MM.1S (cell line): ENCODE measurements at regions not wholly inside any gene's neighbourhood (a gene's known extent, or its start where the extent isn't known, plus 50 kb on each side); places are given as distances from the start of the nearest gene placed in this dataset.

Source experiments
- DNase-seq: peaks from one replicate; pipeline ENCODE4 v3.0.0-alpha.2; 2015
- H2AFZ ChIP-seq: fragments of 300-600 bp; sonication (generic); 2 replicates; pipeline ENCODE4 v1.6.0; 2016; ENCODE audit warnings: antibody characterized with exemption, low read length
- H3F3A ChIP-seq: fragments of 300-600 bp; sonication (generic); 2 replicates; pipeline ENCODE4 v1.6.1; 2016; ENCODE audit warnings: mild to moderate bottlenecking, antibody characterized with exemption, low read length, moderate library complexity, mixed read lengths; ENCODE audit not compliant: insufficient read depth
- H3K27ac ChIP-seq: fragments of 300-600 bp; sonication (generic); 2 replicates; pipeline ENCODE4 v1.5.1; 2016; ENCODE audit warnings: mild to moderate bottlenecking, low read length
- H3K27me3 ChIP-seq: fragments of 300-600 bp; sonication (generic); replicated peaks from 2 replicates; pipeline ENCODE4 v1.6.0; 2016; ENCODE audit warnings: low read length; ENCODE audit not compliant: insufficient read depth
- H3K36me3 ChIP-seq: fragments of 300-600 bp; sonication (generic); replicated peaks from 2 replicates; pipeline ENCODE4 v1.6.1; 2016; ENCODE audit warnings: mild to moderate bottlenecking, low read length, mixed read lengths; ENCODE audit not compliant: insufficient read depth
- H3K4me1 ChIP-seq: fragments of 300-600 bp; sonication (generic); 2 replicates; pipeline ENCODE4 v1.6.1; 2016; ENCODE audit warnings: low read length, mixed read lengths
- H3K4me2 ChIP-seq: fragments of 300-600 bp; sonication (generic); 2 replicates; pipeline ENCODE4 v1.6.0; 2016; ENCODE audit warnings: low read depth, low read length
- H3K4me3 ChIP-seq: fragments of 300-600 bp; sonication (generic); 2 replicates; pipeline ENCODE4 v1.5.1; 2016; ENCODE audit warnings: low read length, mixed read lengths
- H3K79me2 ChIP-seq: fragments of 300-600 bp; sonication (generic); 2 replicates; pipeline ENCODE4 v1.6.1; 2016; ENCODE audit warnings: mixed run types, low read length, mixed read lengths
- H3K9ac ChIP-seq: fragments of 300-600 bp; sonication (generic); 2 replicates; pipeline ENCODE4 v1.6.1; 2016; ENCODE audit warnings: low read length, mixed read lengths
- H3K9me2 ChIP-seq: fragments of 300-600 bp; sonication (generic); replicated peaks from 2 replicates; pipeline ENCODE4 v1.6.1; 2016; ENCODE audit warnings: mild to moderate bottlenecking, low read length, mixed read lengths; ENCODE audit not compliant: insufficient read depth
- H3K9me3 ChIP-seq: fragments of 300-600 bp; sonication (generic); replicated peaks from 2 replicates; pipeline ENCODE4 v1.6.1; 2016; ENCODE audit warnings: mild to moderate bottlenecking, low read length, mixed read lengths; ENCODE audit not compliant: insufficient read depth
- H4K20me1 ChIP-seq: fragments of 300-600 bp; sonication (generic); 2 replicates; pipeline ENCODE4 v1.6.1; 2016; ENCODE audit warnings: mild to moderate bottlenecking, low read length, moderate library complexity, mixed read lengths; ENCODE audit not compliant: insufficient read depth
- EZH2 ChIP-seq: fragments of 300-600 bp; sonication (generic); optimal IDR thresholded peaks from 2 replicates; pipeline ENCODE3; 2017; ENCODE audit warnings: low read depth, mild to moderate bottlenecking, antibody characterized with exemption, low read length, mixed read lengths
- EZH2phosphoT487 ChIP-seq: fragments of 300-600 bp; sonication (generic); IDR thresholded peaks from 2 replicates; pipeline ENCODE4 v1.6.1; 2018; ENCODE audit warnings: antibody characterized with exemption, low read length
- TF ChIP-seq, protein P1 (sequence below): fragments of 300-600 bp; sonication (generic); IDR thresholded peaks from 2 replicates; pipeline ENCODE4 v1.5.1; 2016; ENCODE audit warnings: antibody characterized with exemption, low read length, mixed read lengths

DNA sequence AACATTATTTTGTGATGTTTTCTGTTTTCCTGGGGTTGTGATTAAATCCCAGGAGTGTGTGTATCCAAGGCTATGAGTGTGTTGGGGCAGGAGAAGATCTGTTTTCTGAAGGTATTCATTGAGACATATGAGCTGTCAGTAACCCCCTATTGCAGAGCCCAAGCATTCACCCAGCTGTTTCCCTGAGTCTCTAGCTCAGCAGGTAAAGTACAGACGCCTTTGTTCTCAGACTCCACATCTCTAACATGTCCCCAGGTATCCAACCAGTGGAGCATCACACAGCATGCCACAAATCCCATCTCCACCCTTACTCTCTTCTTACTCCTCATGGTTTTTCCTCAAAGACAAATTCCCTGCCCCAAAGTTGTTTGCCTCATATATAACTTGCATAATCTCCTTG is 213.6 kb downstream of the PCDH20 start:
- H3F3A ChIP-seq: no peaks in the 10 kb centered on the region
- no peaks in the 10 kb centered on the region for H3K79me2 ChIP-seq
- H2AFZ ChIP-seq: no peak overlapping the region
- H3K27me3 ChIP-seq: no peaks in the 10 kb centered on the region
- no peak overlapping the region for H3K27ac ChIP-seq
- H3K4me2 ChIP-seq: no peak overlapping the region
- DNase-seq: no peak
- H3K9me3 ChIP-seq: no peaks in the 10 kb centered on the region
- H3K9me2 ChIP-seq: no peaks in the 10 kb centered on the region
- no peaks in the 10 kb centered on the region for H3K36me3 ChIP-seq
- H3K9ac ChIP-seq: no peak overlapping the region
- H3K4me3 ChIP-seq: no peak overlapping the region
- no peaks in the 10 kb centered on the region for H3K4me1 ChIP-seq
- no peaks in the 10 kb centered on the region for H4K20me1 ChIP-seq
- TF ChIP-seq EZH2 (no peak), EZH2phosphoT487 (no peak)
- TF ChIP-seq, protein P1, sequence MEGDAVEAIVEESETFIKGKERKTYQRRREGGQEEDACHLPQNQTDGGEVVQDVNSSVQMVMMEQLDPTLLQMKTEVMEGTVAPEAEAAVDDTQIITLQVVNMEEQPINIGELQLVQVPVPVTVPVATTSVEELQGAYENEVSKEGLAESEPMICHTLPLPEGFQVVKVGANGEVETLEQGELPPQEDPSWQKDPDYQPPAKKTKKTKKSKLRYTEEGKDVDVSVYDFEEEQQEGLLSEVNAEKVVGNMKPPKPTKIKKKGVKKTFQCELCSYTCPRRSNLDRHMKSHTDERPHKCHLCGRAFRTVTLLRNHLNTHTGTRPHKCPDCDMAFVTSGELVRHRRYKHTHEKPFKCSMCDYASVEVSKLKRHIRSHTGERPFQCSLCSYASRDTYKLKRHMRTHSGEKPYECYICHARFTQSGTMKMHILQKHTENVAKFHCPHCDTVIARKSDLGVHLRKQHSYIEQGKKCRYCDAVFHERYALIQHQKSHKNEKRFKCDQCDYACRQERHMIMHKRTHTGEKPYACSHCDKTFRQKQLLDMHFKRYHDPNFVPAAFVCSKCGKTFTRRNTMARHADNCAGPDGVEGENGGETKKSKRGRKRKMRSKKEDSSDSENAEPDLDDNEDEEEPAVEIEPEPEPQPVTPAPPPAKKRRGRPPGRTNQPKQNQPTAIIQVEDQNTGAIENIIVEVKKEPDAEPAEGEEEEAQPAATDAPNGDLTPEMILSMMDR: no peak

DNA sequence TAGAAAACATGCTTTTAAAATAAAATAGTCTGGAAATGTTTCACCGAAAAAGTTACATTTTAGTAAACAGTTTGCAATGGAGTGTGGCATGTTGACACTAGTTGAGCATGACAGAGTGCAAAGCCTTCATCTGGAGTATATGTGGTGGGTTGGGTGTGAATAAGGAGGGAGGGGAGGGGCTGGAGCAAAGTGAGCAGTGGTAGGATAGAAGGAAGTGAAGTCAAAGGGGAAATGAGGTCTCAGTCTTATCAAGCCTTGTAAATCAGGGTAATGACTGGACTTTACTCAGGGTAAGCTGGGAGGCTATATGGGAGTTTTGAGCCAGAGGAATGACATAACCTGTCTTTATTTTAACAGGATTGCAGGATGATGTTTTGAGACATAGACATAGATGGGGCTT is 222.8 kb downstream of the PCDH20 start:
- Histone ChIP-seq H3K36me3 (no peaks in the 10 kb centered on the region), H3K9me3 (no peaks in the 10 kb centered on the region), H3K9ac (no peak overlapping the region), H3K9me2 (no peaks in the 10 kb centered on the region), H4K20me1 (no peaks in the 10 kb centered on the region), H3K4me1 (no peaks in the 10 kb centered on the region), H3K4me2 (no peak overlapping the region), H2AFZ (no peak overlapping the region), H3F3A (no peaks in the 10 kb centered on the region), H3K27me3 (no peaks in the 10 kb centered on the region), H3K27ac (no peak overlapping the region), H3K4me3 (no peak overlapping the region), H3K79me2 (no peaks in the 10 kb centered on the region)
- no peak for DNase-seq
- TF ChIP-seq EZH2: no peak
- no peak for TF ChIP-seq EZH2phosphoT487
- TF ChIP-seq, protein P1: no peak

DNA sequence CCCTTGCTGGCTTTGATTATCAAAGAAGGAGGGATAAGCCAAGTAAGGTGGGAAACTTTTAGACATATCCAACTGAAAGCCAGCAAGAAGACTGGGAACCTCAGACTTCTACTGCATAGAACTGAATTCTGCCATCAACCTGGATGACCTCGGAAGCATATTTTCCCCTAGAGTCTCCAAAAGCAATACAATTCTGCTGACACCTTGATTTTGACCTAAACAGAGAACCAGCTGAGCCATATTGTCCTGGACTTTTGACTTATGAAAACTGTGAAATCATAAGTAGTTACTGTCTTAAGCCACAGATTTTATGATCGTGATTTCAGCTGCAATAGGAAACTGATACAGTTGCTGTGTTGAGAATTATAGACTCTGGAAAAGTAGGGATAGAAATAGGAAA is 227.6 kb downstream of the PCDH20 start:
- H3F3A ChIP-seq: no peaks in the 10 kb centered on the region
- H3K36me3 ChIP-seq: no peaks in the 10 kb centered on the region
- H4K20me1 ChIP-seq: no peaks in the 10 kb centered on the region
- H3K27ac ChIP-seq: no peak overlapping the region
- no peak overlapping the region for H2AFZ ChIP-seq
- no peak overlapping the region for H3K4me2 ChIP-seq
- TF ChIP-seq, protein P1: no peak
- TF ChIP-seq EZH2phosphoT487: no peak
- TF ChIP-seq EZH2: no peak
- H3K79me2 ChIP-seq: no peaks in the 10 kb centered on the region
- no peak for DNase-seq
- H3K27me3 ChIP-seq: no peaks in the 10 kb centered on the region
- H3K9me2 ChIP-seq: no peaks in the 10 kb centered on the region
- no peaks in the 10 kb centered on the region for H3K4me1 ChIP-seq
- no peak overlapping the region for H3K4me3 ChIP-seq
- no peak overlapping the region for H3K9ac ChIP-seq
- H3K9me3 ChIP-seq: no peaks in the 10 kb centered on the region

DNA sequence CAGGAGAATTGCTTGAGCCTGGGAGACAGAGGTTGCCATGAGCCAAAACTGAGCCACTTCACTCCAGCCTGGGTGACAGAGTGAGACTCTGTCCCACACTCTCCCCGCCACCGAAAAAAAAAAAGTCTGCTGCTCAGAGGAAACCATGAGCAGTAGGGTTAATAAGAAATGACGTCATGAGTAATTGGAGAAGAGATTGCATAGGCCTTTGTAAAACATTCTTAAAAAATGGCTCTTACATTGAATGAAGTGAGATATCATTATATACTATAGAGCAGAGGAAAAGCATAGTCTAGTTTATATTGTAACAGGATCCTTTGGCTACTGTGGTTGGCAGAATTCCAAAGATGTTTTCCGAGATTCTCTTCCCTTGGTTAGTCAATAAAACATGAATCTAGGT is 228.2 kb downstream of the PCDH20 start:
- Histone ChIP-seq H3K4me2 (no peak overlapping the region), H3F3A (no peaks in the 10 kb centered on the region), H3K9me3 (no peaks in the 10 kb centered on the region), H3K4me1 (no peaks in the 10 kb centered on the region), H4K20me1 (no peaks in the 10 kb centered on the region), H3K9ac (no peak overlapping the region), H3K79me2 (no peaks in the 10 kb centered on the region), H3K36me3 (no peaks in the 10 kb centered on the region), H3K27me3 (no peaks in the 10 kb centered on the region), H3K27ac (no peak overlapping the region), H2AFZ (no peak overlapping the region), H3K9me2 (no peaks in the 10 kb centered on the region), H3K4me3 (no peak overlapping the region)
- DNase-seq: no peak
- TF ChIP-seq EZH2phosphoT487 (no peak), EZH2 (no peak)
- TF ChIP-seq, protein P1: no peak
